GM21737 (cell line): ENCODE measurements at regions not wholly inside any gene's neighbourhood (a gene's known extent, or its start where the extent isn't known, plus 50 kb on each side); places are given as distances from the start of the nearest gene placed in this dataset.

Source experiments
- ATAC-seq: cut with Tn5 transposase; IDR thresholded peaks from one replicate; pipeline ENCODE4 v1.9.1; 2021; ENCODE audit warnings: mild to moderate bottlenecking, moderate library complexity; ENCODE audit not compliant: unreplicated experiment

GRCh38 chr5:3943859-3944258 lies 348.2 kb downstream of the IRX1 start:
- no peak for ATAC-seq

- ATAC-seq: no peak
These were observed 349.3 kb downstream of the IRX1 start for GRCh38 chr5:3944930-3945329.

GRCh38 chr5:3948838-3949237 lies 353.2 kb downstream of the IRX1 start:
- ATAC-seq: no peak

- ATAC-seq: no peak
These were observed 358.6 kb downstream of the IRX1 start for GRCh38 chr5:3954199-3954598.

GRCh38 chr5:3954633-3955032 lies 359.0 kb downstream of the IRX1 start:
- ATAC-seq: no peak

- ATAC-seq: no peak
These were observed 362.0 kb downstream of the IRX1 start for GRCh38 chr5:3957658-3958057.

- ATAC-seq: no peak
These were observed 362.8 kb downstream of the IRX1 start for GRCh38 chr5:3958389-3958788.

GRCh38 chr5:3962113-3962512 lies 366.5 kb downstream of the IRX1 start:
- ATAC-seq: no peak

- no peak for ATAC-seq
These were observed 368.0 kb downstream of the IRX1 start for GRCh38 chr5:3963652-3964051.

GRCh38 chr5:3980156-3980555 lies 384.5 kb downstream of the IRX1 start:
- no peak for ATAC-seq

GRCh38 chr5:3987867-3988266 lies 392.2 kb downstream of the IRX1 start:
- ATAC-seq: no peak

- no peak for ATAC-seq
These were observed 398.3 kb downstream of the IRX1 start for GRCh38 chr5:3993856-3994473.

- no peak for ATAC-seq
These were observed 399.0 kb downstream of the IRX1 start for GRCh38 chr5:3994628-3995027.

GRCh38 chr5:3995954-3996619 lies 400.5 kb downstream of the IRX1 start:
- ATAC-seq: no peak

- no peak for ATAC-seq
These were observed 401.2 kb downstream of the IRX1 start for GRCh38 chr5:3996707-3997336.

GRCh38 chr5:3997670-3998069 lies 402.0 kb downstream of the IRX1 start:
- no peak for ATAC-seq

- ATAC-seq: no peak
These were observed 404.3 kb downstream of the IRX1 start for GRCh38 chr5:3999929-4000328.

- ATAC-seq: no peak
These were observed 405.4 kb downstream of the IRX1 start for GRCh38 chr5:4001004-4001403.

- ATAC-seq: no peak
These were observed 406.3 kb downstream of the IRX1 start for GRCh38 chr5:4001758-4002533.

- ATAC-seq: no peak
These were observed 409.7 kb downstream of the IRX1 start for GRCh38 chr5:4005335-4005734.

- no peak for ATAC-seq
These were observed 411.4 kb downstream of the IRX1 start for GRCh38 chr5:4007001-4007400.

- ATAC-seq: no peak
These were observed 416.3 kb downstream of the IRX1 start for GRCh38 chr5:4011943-4012342.
